ENCODE measurements at regions not wholly inside any gene's neighbourhood (a gene's known extent, or its start where the extent isn't known, plus 50 kb on each side); places are given as distances from the start of the nearest gene placed in this dataset.

DNA sequence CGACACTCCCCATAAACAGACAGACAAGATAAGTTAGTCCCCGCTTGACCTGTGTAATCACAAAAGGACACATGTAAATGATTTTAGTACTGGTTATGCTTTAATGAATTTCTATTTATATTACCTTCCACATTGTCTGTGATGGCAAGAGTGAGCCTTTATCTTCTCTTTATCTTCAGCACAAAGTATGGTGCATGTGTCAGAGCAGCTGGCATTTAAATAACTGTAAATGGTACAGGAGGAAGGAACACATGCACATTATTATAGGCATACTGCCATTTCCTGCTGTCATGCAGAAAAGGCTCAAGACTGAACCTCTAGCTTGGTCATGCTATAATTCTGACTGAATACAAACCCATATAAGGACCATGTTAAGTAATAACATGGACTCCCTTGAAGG, 1342.7 kb upstream of the TENM4 start:
- in situ Hi-C loops (cut with MboI; ENCODE audit: low pct_unique_long_range_greater_than_20kb, low sequenced_read_pairs, unreplicated experiment): no loop called here
- DNase-seq (ENCODE audit: low spot score): no peak
- TF ChIP-seq, protein P1, sequence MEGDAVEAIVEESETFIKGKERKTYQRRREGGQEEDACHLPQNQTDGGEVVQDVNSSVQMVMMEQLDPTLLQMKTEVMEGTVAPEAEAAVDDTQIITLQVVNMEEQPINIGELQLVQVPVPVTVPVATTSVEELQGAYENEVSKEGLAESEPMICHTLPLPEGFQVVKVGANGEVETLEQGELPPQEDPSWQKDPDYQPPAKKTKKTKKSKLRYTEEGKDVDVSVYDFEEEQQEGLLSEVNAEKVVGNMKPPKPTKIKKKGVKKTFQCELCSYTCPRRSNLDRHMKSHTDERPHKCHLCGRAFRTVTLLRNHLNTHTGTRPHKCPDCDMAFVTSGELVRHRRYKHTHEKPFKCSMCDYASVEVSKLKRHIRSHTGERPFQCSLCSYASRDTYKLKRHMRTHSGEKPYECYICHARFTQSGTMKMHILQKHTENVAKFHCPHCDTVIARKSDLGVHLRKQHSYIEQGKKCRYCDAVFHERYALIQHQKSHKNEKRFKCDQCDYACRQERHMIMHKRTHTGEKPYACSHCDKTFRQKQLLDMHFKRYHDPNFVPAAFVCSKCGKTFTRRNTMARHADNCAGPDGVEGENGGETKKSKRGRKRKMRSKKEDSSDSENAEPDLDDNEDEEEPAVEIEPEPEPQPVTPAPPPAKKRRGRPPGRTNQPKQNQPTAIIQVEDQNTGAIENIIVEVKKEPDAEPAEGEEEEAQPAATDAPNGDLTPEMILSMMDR (IDR thresholded peaks at IDR 0.05; ENCODE audit: extremely low read depth, insufficient read depth, missing control alignments): no peak

DNA sequence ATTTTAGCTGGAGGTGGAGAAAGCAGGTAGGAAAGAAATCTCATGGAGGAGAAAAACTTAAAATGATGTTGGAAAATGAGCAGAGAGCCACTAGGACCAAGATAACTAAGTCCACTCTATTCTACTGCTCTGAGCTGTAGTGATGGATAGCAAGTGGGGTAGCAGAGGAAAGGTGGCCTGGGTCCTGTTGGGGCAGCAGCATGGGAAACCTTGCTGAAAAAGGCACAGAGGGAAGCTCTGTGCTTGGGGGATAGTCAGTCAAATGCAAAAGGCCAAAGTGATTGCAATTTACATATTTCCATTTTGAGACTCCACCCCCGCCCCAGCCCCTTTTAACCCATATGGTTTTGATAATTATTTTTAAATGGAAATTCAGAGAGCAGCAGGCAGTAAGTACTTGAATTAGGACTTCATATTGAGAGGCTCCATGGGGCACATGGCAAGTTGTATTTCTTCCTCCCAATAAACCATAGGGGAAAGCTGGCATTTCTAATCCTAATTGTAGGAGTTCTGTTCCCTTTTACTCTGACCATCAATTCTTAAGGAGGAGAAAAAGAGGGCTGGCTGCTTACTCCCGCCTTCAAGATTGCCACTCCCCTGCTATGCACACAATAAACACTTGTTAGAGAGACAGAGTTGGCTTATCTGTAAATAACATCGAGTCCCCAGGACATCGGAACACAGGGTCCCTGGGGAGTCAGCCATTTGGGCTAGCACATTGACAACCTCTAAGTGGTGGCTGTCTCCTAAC, 1341.5 kb upstream of the TENM4 start:
- DNase-seq (ENCODE audit: low spot score): no peak
- TF ChIP-seq, protein P1 (IDR thresholded peaks at IDR 0.05; ENCODE audit: extremely low read depth, insufficient read depth, missing control alignments): no peak
- in situ Hi-C loops (cut with MboI; ENCODE audit: low pct_unique_long_range_greater_than_20kb, low sequenced_read_pairs, unreplicated experiment): no loop called here

DNA sequence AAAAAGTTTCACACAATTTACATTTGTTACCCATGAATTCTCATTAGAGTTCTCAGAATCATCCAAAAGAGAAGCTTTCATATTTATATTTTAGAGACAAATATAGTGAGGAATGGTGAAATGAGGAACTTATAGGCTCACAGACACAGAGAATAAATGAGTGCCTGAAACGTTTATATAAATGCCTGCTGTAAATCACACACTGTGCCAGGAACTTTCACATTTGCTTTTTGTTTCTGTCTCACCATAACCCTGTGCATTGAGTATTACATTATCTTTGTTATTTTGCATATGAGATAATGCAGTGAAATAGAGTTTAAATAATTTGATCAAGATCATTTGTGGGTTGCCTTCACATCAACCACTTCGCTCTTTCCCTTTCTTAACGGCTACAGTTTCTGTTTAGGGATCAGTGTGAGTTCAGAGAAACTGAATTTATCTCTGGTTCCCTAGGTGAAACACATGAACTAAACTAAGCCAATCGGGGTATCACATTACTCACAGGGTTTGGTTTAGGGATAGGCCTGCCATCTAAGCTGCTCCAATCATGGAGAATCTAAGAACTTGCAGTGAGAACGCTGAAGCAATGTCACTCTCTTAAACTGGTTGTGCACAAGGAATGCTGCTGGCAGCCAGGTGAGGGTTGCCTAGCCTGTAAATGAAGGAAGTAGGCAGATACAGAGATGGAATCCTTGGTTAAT, 1339.2 kb upstream of the TENM4 start:
- DNase-seq (ENCODE audit: low spot score): no peak
- TF ChIP-seq, protein P1 (IDR thresholded peaks at IDR 0.05; ENCODE audit: extremely low read depth, insufficient read depth, missing control alignments): no peak
- in situ Hi-C loops (cut with MboI; ENCODE audit: low pct_unique_long_range_greater_than_20kb, low sequenced_read_pairs, unreplicated experiment): no loop called here

DNA sequence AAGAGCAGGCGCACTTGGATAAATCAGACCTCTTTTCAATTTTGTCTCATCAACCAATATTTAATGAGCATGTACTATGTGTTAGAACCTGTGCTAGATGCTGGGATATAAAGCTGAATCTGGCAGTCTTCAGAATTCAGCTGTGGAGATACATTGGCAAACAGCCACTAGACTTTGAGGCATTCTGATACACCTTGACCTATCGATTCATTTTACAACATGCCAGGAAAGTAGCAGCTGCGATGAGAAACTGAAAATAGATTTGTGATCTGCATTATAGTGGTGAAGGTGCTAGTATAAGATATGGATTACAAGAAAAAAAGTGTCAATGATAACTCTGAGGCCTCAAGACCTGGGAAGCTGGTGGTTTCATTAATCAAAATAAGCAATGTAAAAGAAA, 1338.1 kb upstream of the TENM4 start:
- TF ChIP-seq, protein P1 (IDR thresholded peaks at IDR 0.05; ENCODE audit: extremely low read depth, insufficient read depth, missing control alignments): no peak
- in situ Hi-C loops (cut with MboI; ENCODE audit: low pct_unique_long_range_greater_than_20kb, low sequenced_read_pairs, unreplicated experiment): no loop called here
- DNase-seq (ENCODE audit: low spot score): no peak

DNA sequence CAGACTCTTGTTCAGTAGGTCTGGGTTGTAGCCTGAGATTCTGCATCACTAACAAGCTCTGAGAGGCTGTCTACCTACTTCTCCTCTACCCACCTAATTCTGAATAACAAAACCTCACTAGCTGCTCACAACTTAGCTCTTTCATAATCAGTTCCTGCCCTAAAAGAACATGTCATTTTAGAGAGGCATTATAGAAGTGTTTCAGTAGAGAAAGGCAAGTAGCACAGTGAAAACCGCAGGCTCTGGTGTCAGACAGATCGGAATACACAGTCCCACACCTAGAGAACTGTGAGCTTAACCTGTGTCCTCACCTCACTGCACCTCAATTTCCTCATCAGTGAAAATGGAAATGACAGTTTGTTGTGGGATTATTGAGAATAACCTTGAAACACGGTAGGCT, 1337.6 kb upstream of the TENM4 start:
- TF ChIP-seq, protein P1 (IDR thresholded peaks at IDR 0.05; ENCODE audit: extremely low read depth, insufficient read depth, missing control alignments): no peak
- no peak for DNase-seq (ENCODE audit: low spot score)
- in situ Hi-C loops (cut with MboI; ENCODE audit: low pct_unique_long_range_greater_than_20kb, low sequenced_read_pairs, unreplicated experiment): no loop called here

DNA sequence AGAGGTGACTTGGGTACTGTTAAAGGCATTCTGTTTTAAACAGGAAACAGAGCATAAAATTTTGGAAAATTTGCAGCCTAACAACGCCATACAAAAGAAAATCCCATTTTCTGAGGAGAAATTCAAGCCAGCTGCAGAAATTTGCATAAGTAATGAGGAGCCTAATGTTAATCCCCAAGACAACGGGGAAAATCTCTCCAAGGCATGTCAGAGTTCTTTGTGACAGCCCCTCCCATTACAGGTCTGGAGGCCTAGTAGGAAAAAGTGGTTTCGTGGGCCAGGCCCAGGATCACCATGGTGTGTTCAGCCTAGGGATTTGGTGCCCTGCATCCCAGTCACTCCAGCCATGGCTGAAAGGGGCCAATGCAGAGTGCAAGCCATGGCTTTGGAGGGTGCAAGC, 1333.1 kb upstream of the TENM4 start:
- in situ Hi-C loops (cut with MboI; ENCODE audit: low pct_unique_long_range_greater_than_20kb, low sequenced_read_pairs, unreplicated experiment): no loop called here
- DNase-seq (ENCODE audit: low spot score): no peak
- TF ChIP-seq, protein P1 (IDR thresholded peaks at IDR 0.05; ENCODE audit: extremely low read depth, insufficient read depth, missing control alignments): no peak

Measured in GM13977 (cell line).